ENCODE measurements at regions not wholly inside any gene's neighbourhood (a gene's known extent, or its start where the extent isn't known, plus 50 kb on each side); places are given as distances from the start of the nearest gene placed in this dataset.

DNA sequence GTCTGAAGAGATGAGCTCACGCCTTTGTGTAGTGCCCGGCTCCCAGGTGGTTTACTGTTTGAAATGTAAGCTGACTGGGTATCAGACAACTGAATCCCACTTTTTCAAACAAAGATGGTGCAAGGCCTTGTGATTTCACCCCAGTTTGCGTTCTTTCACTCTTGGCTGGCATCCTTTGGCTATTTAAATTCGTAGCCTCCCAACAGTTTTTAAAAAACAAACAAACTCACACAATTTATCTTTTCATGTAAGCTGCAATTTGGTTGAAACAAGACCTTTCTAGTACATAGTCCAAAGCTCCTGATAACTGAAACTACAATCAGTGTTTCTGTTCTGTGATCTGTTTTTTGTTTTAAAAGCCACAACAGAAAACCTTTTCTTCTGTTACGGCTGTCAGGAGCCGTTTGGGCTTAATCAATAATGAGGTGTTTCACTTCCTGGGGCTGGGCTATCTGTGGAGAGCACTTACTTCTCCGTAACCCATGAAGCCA lies 65.1 kb upstream of the NPAS1 start:
- TF ChIP-seq CTCF (IDR thresholded peaks at IDR 0.05; ENCODE audit: unreplicated experiment) = no peak
- no peak overlapping the region for H3K27ac Mint-ChIP-seq (ENCODE audit: low read depth, unreplicated experiment)
- ChIA-PET POLR2A (interaction anchor here (1.8 to 4.3 kb wide), 2 partner anchors 9 to 28 kb away, joined by 4 to 15 read pairs; no protein-coding TSS in a partner anchor), CTCF (interaction anchor here (1.3 to 1.9 kb wide), 2 partner anchors 36 to 114 kb away, joined by 7 read pairs; no protein-coding TSS in a partner anchor)
- peaks cover 29% of the 10 kb centered on the region for H3K4me1 Mint-ChIP-seq (ENCODE audit: insufficient read depth, unreplicated experiment)
- DNase-seq (ENCODE audit: unreplicated experiment) = no peak
- intact Hi-C loops (cut with micrococcal nuclease) = no loop called here
- H3K27me3 Mint-ChIP-seq (ENCODE audit: insufficient read depth, unreplicated experiment) = no peaks in the 10 kb centered on the region
- no peak overlapping the region for H3K4me3 Mint-ChIP-seq (ENCODE audit: unreplicated experiment)
- H3K9me3 Mint-ChIP-seq (ENCODE audit: unreplicated experiment) = no peaks in the 10 kb centered on the region
- no TSS peak for BruUV-seq (replicated peaks)
- H3K36me3 Mint-ChIP-seq (ENCODE audit: insufficient read depth, unreplicated experiment) = peaks cover 41% of the 10 kb centered on the region

DNA sequence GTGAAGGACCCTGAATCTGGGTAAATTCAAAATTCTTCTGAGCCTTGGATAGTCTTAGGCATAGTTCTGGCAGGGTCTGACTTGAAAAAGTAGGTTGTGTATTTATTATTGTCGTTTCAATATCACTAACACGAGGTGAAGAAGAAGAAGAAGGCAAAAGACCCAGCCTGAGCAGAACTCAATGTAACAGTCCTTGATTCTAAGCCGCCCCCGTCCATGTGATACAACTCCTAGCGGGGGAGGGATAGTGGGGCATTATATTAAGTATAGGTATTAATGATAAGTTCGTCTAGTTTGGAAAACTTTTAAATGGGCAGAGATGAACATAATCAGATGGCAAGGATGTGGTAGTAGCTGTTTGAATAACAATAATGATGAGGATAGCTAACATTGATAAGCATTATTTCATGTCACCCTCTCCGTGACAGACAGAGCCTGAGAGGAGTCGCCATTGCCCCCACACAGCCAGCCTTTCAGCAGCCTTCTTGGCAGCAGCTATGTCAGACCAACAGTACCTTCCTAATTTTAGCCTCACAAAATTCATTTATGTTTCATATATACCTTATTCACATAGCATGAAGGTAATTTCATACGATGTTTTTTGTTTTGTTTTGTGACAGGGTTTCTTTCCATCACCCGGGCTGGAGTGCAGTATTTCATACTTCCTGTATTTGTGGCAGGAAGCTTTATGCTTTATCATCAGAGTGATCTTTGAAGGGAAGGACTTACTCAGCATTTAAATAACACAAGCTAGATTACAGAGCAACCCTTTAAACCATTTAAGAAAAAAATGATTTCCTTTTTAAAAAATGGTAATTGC lies 64.4 kb upstream of the NPAS1 start:
- CTCF ChIA-PET = interaction anchor here (0.9 to 1.9 kb wide), 2 partner anchors 36 to 251 kb away, joined by 3 to 7 read pairs; no protein-coding TSS in a partner anchor
- peaks cover 37% of the 10 kb centered on the region for H3K36me3 Mint-ChIP-seq (ENCODE audit: insufficient read depth, unreplicated experiment)
- POLR2A ChIA-PET = interaction anchor here (4.3 kb wide), 1 partner anchor 28 kb away, joined by 15 read pairs; no protein-coding TSS in a partner anchor
- H3K27me3 Mint-ChIP-seq (ENCODE audit: insufficient read depth, unreplicated experiment) = no peaks in the 10 kb centered on the region
- H3K4me1 Mint-ChIP-seq (ENCODE audit: insufficient read depth, unreplicated experiment) = peaks cover 28% of the 10 kb centered on the region
- no peak for DNase-seq (ENCODE audit: unreplicated experiment)
- no TSS peak for BruUV-seq (replicated peaks)
- intact Hi-C loops (cut with micrococcal nuclease) = no loop called here
- no peak overlapping the region for H3K27ac Mint-ChIP-seq (ENCODE audit: low read depth, unreplicated experiment)
- no peak overlapping the region for H3K4me3 Mint-ChIP-seq (ENCODE audit: unreplicated experiment)
- no peak for TF ChIP-seq CTCF (IDR thresholded peaks at IDR 0.05; ENCODE audit: unreplicated experiment)
- H3K9me3 Mint-ChIP-seq (ENCODE audit: unreplicated experiment) = no peaks in the 10 kb centered on the region

- intact Hi-C loops (cut with micrococcal nuclease) = no loop called here
- ChIA-PET POLR2A (interaction anchor here (4.3 kb wide), 1 partner anchor 29 kb away, joined by 15 read pairs; no protein-coding TSS in a partner anchor), CTCF (interaction anchor here (0.6 to 1.9 kb wide), 3 partner anchors 35 to 252 kb away, joined by 3 to 7 read pairs (median 3); no protein-coding TSS in a partner anchor)
- TF ChIP-seq CTCF (IDR thresholded peaks at IDR 0.05; ENCODE audit: unreplicated experiment) = no peak
- peaks cover 21% of the 10 kb centered on the region for H3K4me1 Mint-ChIP-seq (ENCODE audit: insufficient read depth, unreplicated experiment)
- no peak for DNase-seq (ENCODE audit: unreplicated experiment)
- no peak overlapping the region for H3K4me3 Mint-ChIP-seq (ENCODE audit: unreplicated experiment)
- no peak overlapping the region for H3K27ac Mint-ChIP-seq (ENCODE audit: low read depth, unreplicated experiment)
- no TSS peak for BruUV-seq (replicated peaks)
- no peaks in the 10 kb centered on the region for H3K27me3 Mint-ChIP-seq (ENCODE audit: insufficient read depth, unreplicated experiment)
- H3K36me3 Mint-ChIP-seq (ENCODE audit: insufficient read depth, unreplicated experiment) = peaks cover 37% of the 10 kb centered on the region
- H3K9me3 Mint-ChIP-seq (ENCODE audit: unreplicated experiment) = no peaks in the 10 kb centered on the region
These were observed 63.7 kb upstream of the NPAS1 start for GRCh38 chr19:46955813-46956371.

GRCh38 chr19:46958532-46958931 lies 61.1 kb upstream of the NPAS1 start:
- H3K27me3 Mint-ChIP-seq (ENCODE audit: insufficient read depth, unreplicated experiment) = no peaks in the 10 kb centered on the region
- intact Hi-C loops (cut with micrococcal nuclease) = no loop called here
- no peaks in the 10 kb centered on the region for H3K9me3 Mint-ChIP-seq (ENCODE audit: unreplicated experiment)
- BruUV-seq (replicated peaks) = no TSS peak
- no peak overlapping the region for H3K4me3 Mint-ChIP-seq (ENCODE audit: unreplicated experiment)
- H3K36me3 Mint-ChIP-seq (ENCODE audit: insufficient read depth, unreplicated experiment) = peaks cover 28% of the 10 kb centered on the region
- peak; percentile 50 for DNase-seq (ENCODE audit: unreplicated experiment)
- ChIA-PET POLR2A (interaction anchor here (0.7 kb wide), 1 partner anchor 26 kb away, joined by 4 read pairs; no protein-coding TSS in a partner anchor), CTCF (interaction anchor here (0.7 to 1.4 kb wide), 2 partner anchors 32 to 55 kb away, joined by 4 to 5 read pairs; no protein-coding TSS in a partner anchor)
- H3K27ac Mint-ChIP-seq (ENCODE audit: low read depth, unreplicated experiment) = no peak overlapping the region
- peaks cover 14% of the 10 kb centered on the region for H3K4me1 Mint-ChIP-seq (ENCODE audit: insufficient read depth, unreplicated experiment)
- no peak for TF ChIP-seq CTCF (IDR thresholded peaks at IDR 0.05; ENCODE audit: unreplicated experiment)

Measured in MCF 10A (cell line).